Type B pancreatic cell (in vitro differentiated cells): ENCODE measurements at regions not wholly inside any gene's neighbourhood (a gene's known extent, or its start where the extent isn't known, plus 50 kb on each side); places are given as distances from the start of the nearest gene placed in this dataset.

ENCODE experiments used
- DNase-seq: peaks from one replicate; pipeline ENCODE4 v3.0.0; 2021; ENCODE audit warnings: mixed read lengths; ENCODE audit not compliant: unreplicated experiment; ENCODE audit errors: extremely low spot score
- H3K27ac Mint-ChIP-seq: 2 replicates; pipeline ENCODE4 v1.8.0; 2021; ENCODE audit warnings: mild to moderate bottlenecking, mixed read lengths
- H3K27me3 Mint-ChIP-seq: 2 replicates; pipeline ENCODE4 v1.8.0; 2021; ENCODE audit warnings: mixed read lengths
- H3K36me3 Mint-ChIP-seq: 2 replicates; pipeline ENCODE4 v1.8.0; 2021; ENCODE audit warnings: mixed read lengths
- H3K4me1 Mint-ChIP-seq: one replicate; pipeline ENCODE4 v1.8.0; 2021; ENCODE audit warnings: mixed read lengths; ENCODE audit not compliant: unreplicated experiment
- H3K4me3 Mint-ChIP-seq: 2 replicates; pipeline ENCODE4 v1.8.0; 2021; ENCODE audit warnings: mild to moderate bottlenecking, mixed read lengths
- H3K9me3 Mint-ChIP-seq: 2 replicates; pipeline ENCODE4 v1.8.0; 2021; ENCODE audit warnings: mixed read lengths
- TF ChIP-seq, protein P1 (sequence below): fragments of 200-600 bp; sonication (generic); conservative IDR thresholded peaks from 2 replicates; pipeline ENCODE4 v1.5.0; 2021; ENCODE audit warnings: antibody characterized with exemption, mild to moderate bottlenecking

DNA sequence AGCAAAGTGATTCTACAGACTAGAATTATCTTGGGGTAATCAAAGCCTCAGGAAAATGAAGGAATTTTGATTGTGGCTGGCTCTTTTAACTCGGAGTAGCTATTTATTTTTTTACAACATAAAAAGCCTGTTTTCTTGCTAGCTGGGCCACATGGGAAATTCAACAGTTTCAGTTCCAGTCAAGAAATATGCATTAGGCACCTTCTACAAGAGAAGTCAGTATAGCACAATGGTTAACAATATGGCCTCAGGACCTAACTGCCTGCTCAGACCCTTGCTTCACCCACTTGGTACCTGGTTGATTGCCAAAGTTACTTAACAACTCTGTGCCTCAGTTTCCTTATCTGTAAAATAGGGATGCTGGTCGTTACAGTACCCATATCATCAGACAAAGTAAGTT lies 586.2 kb downstream of the ZNF608 start:
- no peak overlapping the region for H3K27ac Mint-ChIP-seq
- H3K4me3 Mint-ChIP-seq = no peak overlapping the region
- no peak for DNase-seq
- no peaks in the 10 kb centered on the region for H3K36me3 Mint-ChIP-seq
- peaks cover 3% of the 10 kb centered on the region for H3K27me3 Mint-ChIP-seq
- TF ChIP-seq, protein P1, sequence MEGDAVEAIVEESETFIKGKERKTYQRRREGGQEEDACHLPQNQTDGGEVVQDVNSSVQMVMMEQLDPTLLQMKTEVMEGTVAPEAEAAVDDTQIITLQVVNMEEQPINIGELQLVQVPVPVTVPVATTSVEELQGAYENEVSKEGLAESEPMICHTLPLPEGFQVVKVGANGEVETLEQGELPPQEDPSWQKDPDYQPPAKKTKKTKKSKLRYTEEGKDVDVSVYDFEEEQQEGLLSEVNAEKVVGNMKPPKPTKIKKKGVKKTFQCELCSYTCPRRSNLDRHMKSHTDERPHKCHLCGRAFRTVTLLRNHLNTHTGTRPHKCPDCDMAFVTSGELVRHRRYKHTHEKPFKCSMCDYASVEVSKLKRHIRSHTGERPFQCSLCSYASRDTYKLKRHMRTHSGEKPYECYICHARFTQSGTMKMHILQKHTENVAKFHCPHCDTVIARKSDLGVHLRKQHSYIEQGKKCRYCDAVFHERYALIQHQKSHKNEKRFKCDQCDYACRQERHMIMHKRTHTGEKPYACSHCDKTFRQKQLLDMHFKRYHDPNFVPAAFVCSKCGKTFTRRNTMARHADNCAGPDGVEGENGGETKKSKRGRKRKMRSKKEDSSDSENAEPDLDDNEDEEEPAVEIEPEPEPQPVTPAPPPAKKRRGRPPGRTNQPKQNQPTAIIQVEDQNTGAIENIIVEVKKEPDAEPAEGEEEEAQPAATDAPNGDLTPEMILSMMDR = no peak
- no peaks in the 10 kb centered on the region for H3K9me3 Mint-ChIP-seq
- peaks cover 14% of the 10 kb centered on the region for H3K4me1 Mint-ChIP-seq

DNA sequence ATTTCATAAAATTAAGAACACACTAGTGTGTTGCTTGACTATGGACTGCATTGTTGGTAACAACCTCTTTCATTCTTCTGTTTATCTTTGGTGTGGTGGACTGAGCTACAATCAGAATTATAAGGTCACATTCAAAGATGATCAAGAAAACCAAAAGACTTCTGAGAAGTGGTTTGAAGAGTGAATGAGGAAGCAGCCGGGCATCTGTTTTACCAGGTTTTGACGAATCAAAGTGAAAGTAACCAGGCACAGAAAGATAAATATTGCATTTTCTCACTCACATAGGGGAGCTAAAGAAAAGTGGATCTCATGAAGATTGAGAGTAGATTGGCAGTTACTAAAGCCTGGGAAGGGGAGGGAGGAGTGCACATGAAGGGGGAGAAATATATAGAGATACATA lies 589.1 kb downstream of the ZNF608 start:
- TF ChIP-seq, protein P1 = no peak
- Mint-ChIP-seq H3K4me1 (peaks cover 5% of the 10 kb centered on the region), H3K27me3 (peaks cover 3% of the 10 kb centered on the region), H3K27ac (no peak overlapping the region), H3K36me3 (no peaks in the 10 kb centered on the region), H3K9me3 (peaks cover 11% of the 10 kb centered on the region), H3K4me3 (no peak overlapping the region)
- no peak for DNase-seq

DNA sequence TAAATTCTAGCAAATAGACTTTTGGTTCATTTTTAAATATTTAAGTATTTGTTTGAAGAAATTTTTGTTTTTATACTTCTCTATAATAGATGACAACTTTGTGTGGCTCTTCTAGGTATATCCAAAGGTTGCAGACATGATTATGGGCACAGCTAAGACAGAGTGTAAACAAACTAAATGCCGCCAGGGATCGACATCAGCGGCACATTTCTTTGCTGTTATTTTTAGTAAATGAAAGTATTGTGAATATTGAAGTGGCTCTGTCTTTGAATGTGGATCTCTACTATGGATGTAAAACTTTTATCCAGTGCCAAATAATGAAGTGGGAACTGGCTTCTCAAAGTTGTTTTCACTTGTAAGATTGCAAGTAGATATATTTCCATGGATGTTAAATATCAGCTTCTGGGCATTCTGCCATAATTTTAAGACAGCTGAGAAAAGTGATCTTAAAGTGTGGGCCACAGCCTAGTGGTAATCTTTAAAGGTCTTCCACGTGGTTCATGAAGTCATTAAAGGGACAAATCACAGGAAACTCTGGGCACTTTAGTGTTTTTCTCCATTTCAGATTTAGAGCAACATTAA lies 589.9 kb downstream of the ZNF608 start:
- DNase-seq = no peak
- Mint-ChIP-seq H3K9me3 (peaks cover 11% of the 10 kb centered on the region), H3K27ac (no peak overlapping the region), H3K27me3 (peaks cover under 1% of the 10 kb centered on the region), H3K4me3 (no peak overlapping the region), H3K4me1 (peaks cover 1% of the 10 kb centered on the region), H3K36me3 (no peaks in the 10 kb centered on the region)
- TF ChIP-seq, protein P1 = no peak

DNA sequence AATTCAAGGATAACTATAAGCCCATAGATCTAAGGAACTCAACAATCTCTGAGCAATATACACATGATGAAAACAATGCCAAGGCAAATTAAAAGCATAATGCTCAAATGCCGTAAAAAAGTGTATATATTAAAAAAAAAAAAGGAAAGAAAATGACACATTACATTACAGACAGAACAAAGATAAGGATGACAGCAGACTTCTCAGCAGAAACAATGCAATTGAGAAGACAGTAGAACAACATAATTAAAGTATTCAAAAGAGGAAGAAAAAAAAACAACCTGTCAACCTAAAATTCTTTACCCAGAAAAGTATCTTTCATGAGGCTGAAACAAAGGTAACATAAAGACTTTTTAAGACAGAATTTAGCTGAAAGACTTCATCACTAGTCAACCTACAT lies 591.7 kb downstream of the ZNF608 start:
- no peaks in the 10 kb centered on the region for H3K27me3 Mint-ChIP-seq
- DNase-seq = no peak
- no peaks in the 10 kb centered on the region for H3K36me3 Mint-ChIP-seq
- TF ChIP-seq, protein P1 = no peak
- H3K4me3 Mint-ChIP-seq = no peak overlapping the region
- H3K27ac Mint-ChIP-seq = no peak overlapping the region
- no peaks in the 10 kb centered on the region for H3K4me1 Mint-ChIP-seq
- peaks cover 11% of the 10 kb centered on the region for H3K9me3 Mint-ChIP-seq

DNA sequence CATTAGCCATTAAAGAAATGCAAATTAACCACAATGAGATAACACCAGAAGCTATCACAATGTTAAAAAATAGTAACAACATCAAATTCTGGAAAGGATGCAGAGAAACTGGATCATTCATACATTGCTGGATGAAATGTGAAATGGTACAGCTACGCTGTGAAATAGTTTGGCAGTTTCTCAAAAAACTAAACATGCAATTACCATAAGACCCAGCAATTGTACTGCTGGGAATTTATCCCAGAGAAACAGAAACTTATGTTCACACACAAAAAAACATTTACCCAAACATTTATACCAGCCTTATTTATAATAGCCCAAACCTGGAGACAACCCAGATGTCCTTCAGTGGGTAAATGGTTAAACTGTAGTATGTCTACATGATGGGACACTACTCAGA lies 592.9 kb downstream of the ZNF608 start:
- Mint-ChIP-seq H3K36me3 (no peaks in the 10 kb centered on the region), H3K27ac (no peak overlapping the region), H3K9me3 (peaks cover 18% of the 10 kb centered on the region), H3K4me1 (no peaks in the 10 kb centered on the region), H3K4me3 (no peak overlapping the region), H3K27me3 (no peaks in the 10 kb centered on the region)
- TF ChIP-seq, protein P1 = no peak
- no peak for DNase-seq

DNA sequence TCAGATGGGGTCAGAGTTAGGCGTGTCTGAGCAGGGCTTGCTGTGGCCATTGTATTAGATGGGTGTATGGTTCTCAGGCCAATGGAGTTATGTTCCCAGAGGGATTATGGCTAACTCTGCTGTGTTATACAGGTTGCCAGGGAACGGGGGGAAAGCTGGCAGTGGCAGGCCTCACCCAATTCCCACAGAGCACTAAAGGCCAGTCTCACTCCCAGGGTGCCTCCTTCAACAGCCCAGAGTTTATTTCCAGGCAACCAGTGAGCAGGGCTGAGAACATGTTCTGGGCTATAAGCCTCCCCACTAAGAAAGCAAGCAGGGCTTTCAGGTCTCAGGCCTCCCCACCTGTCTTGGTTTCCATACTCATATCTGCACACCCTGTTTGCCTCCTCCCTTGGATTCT lies 597.9 kb downstream of the ZNF608 start:
- Mint-ChIP-seq H3K9me3 (peaks cover 13% of the 10 kb centered on the region), H3K4me3 (no peak overlapping the region), H3K36me3 (no peaks in the 10 kb centered on the region), H3K27me3 (no peaks in the 10 kb centered on the region), H3K27ac (no peak overlapping the region), H3K4me1 (no peaks in the 10 kb centered on the region)
- TF ChIP-seq, protein P1 = no peak
- no peak for DNase-seq
